Jurkat, Clone E6-1 (cell line): ENCODE measurements at regions not wholly inside any gene's neighbourhood (a gene's known extent, or its start where the extent isn't known, plus 50 kb on each side); places are given as distances from the start of the nearest gene placed in this dataset.
"Not testable (repeated sequence)": the region's sequence is repeated elsewhere in the genome, so short reads cannot be mapped to it uniquely, and the experiment has no call there.

Experiments used
- DNase-seq: peaks from one replicate; pipeline ENCODE4 v3.0.0-alpha.2; 2011; ENCODE audit warnings: low read depth, low spot score
- H3K4me3 ChIP-seq: 2 replicates; pipeline ENCODE4 v1.5.1; 2011; ENCODE audit warnings: mild to moderate bottlenecking, low read length, control low read depth, moderate library complexity

GRCh38 chr3:107911337-107912000 is 179.4 kb downstream of the CD47 start:
- DNase-seq: no peak
- H3K4me3 ChIP-seq: no peak overlapping the region

- peak; percentile 73 for DNase-seq
- no peak overlapping the region for H3K4me3 ChIP-seq
Measured at GRCh38 chr3:107910713-107911259, 180.0 kb downstream of the CD47 start.

DNA sequence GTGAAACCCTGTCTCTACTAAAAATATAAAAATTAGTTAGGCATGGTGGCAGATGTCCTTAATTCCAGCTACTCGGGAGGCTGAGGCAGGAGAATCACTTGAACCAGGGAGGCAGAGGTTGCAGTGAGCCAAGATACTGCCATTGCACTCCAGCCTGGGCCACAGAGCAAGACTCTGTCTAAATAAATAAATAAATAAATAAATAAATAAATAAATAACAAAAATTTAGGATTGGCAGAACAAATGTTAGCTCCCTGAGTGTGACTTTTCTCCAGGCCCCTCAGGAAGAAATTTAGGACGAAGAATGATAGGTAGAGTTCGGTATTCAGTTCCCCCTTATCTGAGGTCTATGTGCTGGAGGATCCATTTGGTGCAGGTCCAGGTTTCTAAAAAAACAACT is 181.2 kb downstream of the CD47 start:
- H3K4me3 ChIP-seq, DNase-seq: not testable (repeated sequence)

GRCh38 chr3:107907996-107908395 is 182.8 kb downstream of the CD47 start:
- no peak overlapping the region for H3K4me3 ChIP-seq
- no peak for DNase-seq

- H3K4me3 ChIP-seq: no peak overlapping the region
- DNase-seq: no peak
Measured at GRCh38 chr3:107904536-107905066, 186.2 kb downstream of the CD47 start.

- H3K4me3 ChIP-seq: no peak overlapping the region
- no peak for DNase-seq
Measured at GRCh38 chr3:107899990-107900651, 190.7 kb downstream of the CD47 start.

DNA sequence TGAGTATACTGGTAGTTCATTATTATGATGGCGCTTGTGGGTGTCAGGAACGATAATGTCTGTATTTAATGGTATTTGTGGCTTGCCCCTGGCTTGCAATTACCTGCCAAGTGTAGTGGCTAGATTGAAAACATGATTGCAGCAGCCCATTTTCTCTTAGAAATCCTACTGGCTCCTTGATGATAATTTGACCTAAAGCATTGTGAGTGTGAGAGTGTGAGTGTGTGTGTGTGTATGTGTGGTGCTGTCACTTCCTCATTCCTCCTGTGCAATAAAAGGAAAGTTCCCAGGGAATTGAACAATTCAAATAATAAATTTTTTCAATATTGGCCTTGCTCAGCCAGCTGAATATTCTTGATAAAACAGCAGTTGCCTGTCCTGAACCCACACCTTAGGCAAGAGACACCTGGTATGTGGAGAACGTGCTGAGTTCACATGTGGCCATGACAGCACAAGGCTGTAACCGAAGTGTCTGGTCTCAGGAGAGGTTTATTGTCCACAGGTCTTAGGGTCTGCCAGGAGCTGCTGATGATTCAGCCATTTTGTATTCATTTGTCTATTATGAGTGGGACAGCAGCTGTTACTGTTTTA is 193.3 kb downstream of the CD47 start:
- no peak for DNase-seq
- H3K4me3 ChIP-seq: no peak overlapping the region

DNA sequence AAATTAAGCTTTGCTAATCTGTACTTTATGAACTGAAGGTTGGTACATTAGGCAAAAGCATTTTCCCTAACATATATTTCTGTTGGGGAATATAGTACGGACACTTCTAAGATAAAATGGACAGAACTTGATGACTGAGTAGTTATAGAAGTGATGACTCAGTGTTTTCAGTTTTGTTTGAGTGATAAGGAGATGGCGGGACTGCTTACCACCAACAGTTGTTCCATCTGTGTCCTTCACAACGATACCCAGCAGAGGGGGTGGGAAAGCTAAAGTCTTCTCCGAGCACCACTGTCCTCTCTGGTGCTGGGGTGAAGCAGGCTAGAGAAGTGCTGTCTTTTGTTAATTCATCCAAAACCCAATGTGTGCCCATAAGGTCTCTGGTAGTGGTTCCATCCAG is 195.8 kb downstream of the CD47 start:
- H3K4me3 ChIP-seq: no peak overlapping the region
- DNase-seq: no peak

DNA sequence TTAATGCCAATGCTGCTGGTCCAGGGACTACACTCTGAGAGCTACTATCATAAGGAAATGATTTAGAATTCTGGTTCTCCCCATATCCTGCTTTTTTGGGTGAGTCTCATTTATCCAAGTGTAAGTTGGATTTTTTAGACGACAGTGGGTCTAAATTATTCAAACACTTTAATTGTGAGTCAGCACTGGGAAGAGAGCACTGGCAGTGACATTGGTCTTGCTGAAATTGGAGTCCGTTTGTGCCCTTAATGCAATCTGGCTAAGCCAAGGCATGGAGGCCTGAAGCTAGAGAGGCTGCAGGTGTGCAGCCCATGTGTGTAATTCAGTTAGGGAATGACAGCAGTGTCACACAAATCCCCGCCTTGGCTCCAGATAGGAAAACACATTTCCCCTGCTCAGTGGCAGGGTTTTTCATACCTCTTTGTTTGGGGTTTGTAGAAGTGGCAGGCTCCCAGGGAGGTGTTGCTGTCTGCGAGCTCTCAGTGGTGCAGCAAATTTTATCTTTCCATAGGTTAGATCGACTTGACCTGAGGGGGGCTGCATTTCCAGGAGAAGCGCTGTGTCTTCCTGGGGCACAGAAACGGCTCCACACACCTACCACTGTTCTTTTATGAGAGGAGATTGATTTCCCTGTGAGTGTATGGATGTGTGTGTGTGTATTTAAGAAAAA is 197.7 kb downstream of the CD47 start:
- no peak overlapping the region for H3K4me3 ChIP-seq
- no peak for DNase-seq

- no peak for DNase-seq
- H3K4me3 ChIP-seq: no peak overlapping the region
Measured at GRCh38 chr3:107884719-107885460, 205.9 kb downstream of the CD47 start.

GRCh38 chr3:107884028-107884427 is 206.8 kb downstream of the CD47 start:
- no peak overlapping the region for H3K4me3 ChIP-seq
- DNase-seq: no peak

- DNase-seq: no peak
- H3K4me3 ChIP-seq: no peak overlapping the region
Measured at GRCh38 chr3:107882881-107883280, 207.9 kb downstream of the CD47 start.

- H3K4me3 ChIP-seq: no peak overlapping the region
- no peak for DNase-seq
Measured at GRCh38 chr3:107882261-107882660, 208.6 kb downstream of the CD47 start.

GRCh38 chr3:107881509-107881908 is 209.3 kb downstream of the CD47 start:
- no peak for DNase-seq

GRCh38 chr3:107880702-107881101 is 210.1 kb downstream of the CD47 start:
- no peak overlapping the region for H3K4me3 ChIP-seq
- no peak for DNase-seq

More at GRCh38 chr3:107881509-107881908, 209.3 kb downstream of the CD47 start:
- no peak overlapping the region for H3K4me3 ChIP-seq

GRCh38 chr3:107877936-107878335 is 212.9 kb downstream of the CD47 start:
- no peak overlapping the region for H3K4me3 ChIP-seq
- DNase-seq: no peak

DNA sequence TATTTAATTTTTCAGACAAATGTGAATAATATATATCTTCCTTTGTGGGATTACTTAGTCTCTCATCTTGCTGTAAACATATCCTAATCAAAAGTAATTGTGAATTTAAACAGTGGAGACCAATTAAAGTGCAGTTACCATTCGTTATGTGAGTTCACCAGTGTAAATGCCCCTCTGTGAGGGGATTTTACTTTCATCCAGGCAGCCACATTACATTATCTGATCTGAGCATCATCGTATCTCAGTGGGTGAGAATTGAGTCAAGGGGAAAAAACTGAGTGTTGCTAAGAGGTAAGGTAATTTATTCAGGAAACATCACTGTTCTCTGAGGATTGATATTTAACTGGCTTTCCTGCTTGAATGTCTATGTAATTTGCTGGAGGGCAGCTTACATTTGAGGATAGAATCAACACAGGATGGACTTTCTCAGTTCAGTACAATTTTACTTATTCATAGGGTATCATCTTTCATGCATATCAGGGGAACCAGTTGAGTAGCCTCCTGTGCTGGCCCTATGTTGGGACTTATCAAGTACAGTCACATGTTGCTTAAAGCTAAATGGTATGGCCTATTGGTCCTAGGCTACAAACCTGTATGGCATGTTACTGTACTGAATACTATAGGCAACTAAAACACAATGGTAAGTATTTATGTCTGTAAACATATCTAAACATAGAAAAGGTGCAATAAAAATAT is 219.7 kb downstream of the CD47 start:
- no peak overlapping the region for H3K4me3 ChIP-seq
- no peak for DNase-seq

GRCh38 chr3:107870096-107870495 is 220.7 kb downstream of the CD47 start:
- no peak for DNase-seq

More at GRCh38 chr3:107870096-107870495, 220.7 kb downstream of the CD47 start:
- H3K4me3 ChIP-seq: no peak overlapping the region
